ENCODE measurements at regions not wholly inside any gene's neighbourhood (a gene's known extent, or its start where the extent isn't known, plus 50 kb on each side); places are given as distances from the start of the nearest gene placed in this dataset.

GRCh38 chr17:34131386-34131785, 123.7 kb upstream of the CCL2 start:
- TF ChIP-seq USF1 (IDR thresholded peaks at IDR 0.05) (no peak), TCF12 (IDR thresholded peaks at IDR 0.05; ENCODE audit: low read depth) (no peak), ZBTB7A (IDR thresholded peaks at IDR 0.05; ENCODE audit: low read depth) (no peak), TEAD4 (IDR thresholded peaks at IDR 0.05) (no peak), NFIC (IDR thresholded peaks at IDR 0.05) (no peak), CEBPB (IDR thresholded peaks at IDR 0.05) (no peak), EP300 (IDR thresholded peaks at IDR 0.05; ENCODE audit: borderline replicate concordance) (no peak), EGR1 (IDR thresholded peaks at IDR 0.05) (no peak), FOXM1 (IDR thresholded peaks at IDR 0.05; ENCODE audit: borderline replicate concordance, low read depth) (no peak), REST (IDR thresholded peaks at IDR 0.05; ENCODE audit: low read depth) (no peak), RAD21 (IDR thresholded peaks at IDR 0.05; ENCODE audit: low read depth) (no peak), YY1 (IDR thresholded peaks at IDR 0.05; ENCODE audit: low read depth) (no peak), CREB1 (IDR thresholded peaks at IDR 0.05; ENCODE audit: low read depth) (no peak), TAF1 (IDR thresholded peaks at IDR 0.05; ENCODE audit: low read depth) (no peak)
- TF ChIP-seq, protein P1, sequence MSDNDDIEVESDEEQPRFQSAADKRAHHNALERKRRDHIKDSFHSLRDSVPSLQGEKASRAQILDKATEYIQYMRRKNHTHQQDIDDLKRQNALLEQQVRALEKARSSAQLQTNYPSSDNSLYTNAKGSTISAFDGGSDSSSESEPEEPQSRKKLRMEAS (IDR thresholded peaks at IDR 0.05), result no peak

GRCh38 chr17:34133350-34133749, 121.7 kb upstream of the CCL2 start:
- no peak for TF ChIP-seq TEAD4 (IDR thresholded peaks at IDR 0.05)
- no peak for TF ChIP-seq YY1 (IDR thresholded peaks at IDR 0.05; ENCODE audit: low read depth)
- no peak for TF ChIP-seq CEBPB (IDR thresholded peaks at IDR 0.05)
- no peak for TF ChIP-seq EP300 (IDR thresholded peaks at IDR 0.05; ENCODE audit: borderline replicate concordance)
- no peak for TF ChIP-seq REST (IDR thresholded peaks at IDR 0.05; ENCODE audit: low read depth)
- no peak for TF ChIP-seq USF1 (IDR thresholded peaks at IDR 0.05)
- TF ChIP-seq TCF12 (IDR thresholded peaks at IDR 0.05; ENCODE audit: low read depth), result no peak
- TF ChIP-seq FOXM1 (IDR thresholded peaks at IDR 0.05; ENCODE audit: borderline replicate concordance, low read depth), result no peak
- TF ChIP-seq NFIC (IDR thresholded peaks at IDR 0.05), result no peak
- no peak for TF ChIP-seq RAD21 (IDR thresholded peaks at IDR 0.05; ENCODE audit: low read depth)
- TF ChIP-seq, protein P1 (IDR thresholded peaks at IDR 0.05), result no peak

- TF ChIP-seq YY1 (IDR thresholded peaks at IDR 0.05; ENCODE audit: low read depth) (no peak), CREB1 (IDR thresholded peaks at IDR 0.05; ENCODE audit: low read depth) (no peak), TEAD4 (IDR thresholded peaks at IDR 0.05) (no peak), RAD21 (IDR thresholded peaks at IDR 0.05; ENCODE audit: low read depth) (no peak), FOXM1 (IDR thresholded peaks at IDR 0.05; ENCODE audit: borderline replicate concordance, low read depth) (no peak), TCF12 (IDR thresholded peaks at IDR 0.05; ENCODE audit: low read depth) (no peak), TAF1 (IDR thresholded peaks at IDR 0.05; ENCODE audit: low read depth) (no peak), USF1 (IDR thresholded peaks at IDR 0.05) (no peak), ZBTB7A (IDR thresholded peaks at IDR 0.05; ENCODE audit: low read depth) (no peak), NFIC (IDR thresholded peaks at IDR 0.05) (no peak), EP300 (IDR thresholded peaks at IDR 0.05; ENCODE audit: borderline replicate concordance) (no peak), EGR1 (IDR thresholded peaks at IDR 0.05) (no peak), REST (IDR thresholded peaks at IDR 0.05; ENCODE audit: low read depth) (no peak), CEBPB (IDR thresholded peaks at IDR 0.05) (no peak)
- TF ChIP-seq, protein P1 (IDR thresholded peaks at IDR 0.05), result no peak
Measured at GRCh38 chr17:34135841-34136240, 119.2 kb upstream of the CCL2 start.

DNA sequence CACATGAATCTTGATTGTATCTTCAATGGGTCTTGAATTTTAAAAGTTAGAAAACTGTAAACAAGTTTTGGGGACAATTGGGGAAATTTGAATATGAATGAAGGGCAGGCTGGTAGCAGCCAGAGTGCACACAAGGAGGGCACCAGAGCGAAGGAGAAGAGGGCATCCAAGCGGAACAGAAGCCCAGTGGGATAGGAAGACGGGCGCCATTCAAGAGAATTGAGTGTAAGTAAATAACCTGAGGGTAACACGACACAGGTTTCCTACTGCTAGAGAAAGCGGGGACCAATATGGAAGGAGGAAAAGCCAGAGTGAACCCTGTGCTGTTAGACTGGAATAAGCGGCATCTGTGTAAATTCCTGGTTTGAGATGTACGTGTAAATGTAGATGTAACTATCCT, 115.1 kb upstream of the CCL2 start:
- TF ChIP-seq TAF1 (IDR thresholded peaks at IDR 0.05; ENCODE audit: low read depth) (no peak), NFIC (IDR thresholded peaks at IDR 0.05) (no peak), USF1 (IDR thresholded peaks at IDR 0.05) (no peak), FOXM1 (IDR thresholded peaks at IDR 0.05; ENCODE audit: borderline replicate concordance, low read depth) (no peak), ZBTB7A (IDR thresholded peaks at IDR 0.05; ENCODE audit: low read depth) (no peak), TEAD4 (IDR thresholded peaks at IDR 0.05) (no peak), CREB1 (IDR thresholded peaks at IDR 0.05; ENCODE audit: low read depth) (no peak), EGR1 (IDR thresholded peaks at IDR 0.05) (no peak), TCF12 (IDR thresholded peaks at IDR 0.05; ENCODE audit: low read depth) (no peak), CEBPB (IDR thresholded peaks at IDR 0.05) (no peak), YY1 (IDR thresholded peaks at IDR 0.05; ENCODE audit: low read depth) (no peak), EP300 (IDR thresholded peaks at IDR 0.05; ENCODE audit: borderline replicate concordance) (no peak), RAD21 (IDR thresholded peaks at IDR 0.05; ENCODE audit: low read depth) (no peak), REST (IDR thresholded peaks at IDR 0.05; ENCODE audit: low read depth) (no peak)
- TF ChIP-seq, protein P1 (IDR thresholded peaks at IDR 0.05), result no peak

Measured in Ishikawa (cell line).